Uterus (tissue), 2 donors: ENCODE measurements at regions not wholly inside any gene's neighbourhood (a gene's known extent, or its start where the extent isn't known, plus 50 kb on each side); places are given as distances from the start of the nearest gene placed in this dataset.

Source experiments
- CTCF ChIP-seq, 4 experiments: fragments of 200-600 bp in 2 of 4; fragments of 450-650 bp in 2 of 4; sonication (generic) in 2 of 4; IDR thresholded peaks; one replicate each; pipeline ENCODE4 v1.5.1; 2016 to 2019; ENCODE audit warnings: antibody characterized with exemption in 4 of 4, mild to moderate bottlenecking in 2 of 4, moderate library complexity in 1 of 4
- POLR2A ChIP-seq, 2 donors: fragments of 450-650 bp; IDR thresholded peaks; one replicate each; pipeline ENCODE4 v1.6.1; 2016; ENCODE audit warnings: antibody characterized with exemption in 2 of 2, mild to moderate bottlenecking in 1 of 2, moderate library complexity in 1 of 2

- TF ChIP-seq CTCF (IDR thresholded peaks at IDR 0.05): no peak
- TF ChIP-seq POLR2A (IDR thresholded peaks at IDR 0.05): no peak
Measured at GRCh38 chr10:42930516-42931192, 146.2 kb upstream of the RET start.
